Cardiac fibroblast (primary cell): ENCODE measurements at regions not wholly inside any gene's neighbourhood (a gene's known extent, or its start where the extent isn't known, plus 50 kb on each side); places are given as distances from the start of the nearest gene placed in this dataset.

Source experiments
- DNase-seq, 2 donors: peaks; one replicate each; pipeline versions ENCODE4 v3.0.0 to v3.0.0-alpha.2; 2010; ENCODE audit warnings: low read depth in 2 of 2
- H3K4me3 ChIP-seq, 2 donors: replicated peaks in 1 of 2; 1 replicate in 1 of 2; 2 replicates in 1 of 2; pipeline ENCODE4 v1.5.1; 2011; ENCODE audit warnings: low read depth in 2 of 2, low read length in 2 of 2, mild to moderate bottlenecking in 2 of 2, moderate library complexity in 1 of 2
- TF ChIP-seq, protein P1 (sequence below): IDR thresholded peaks from one replicate; pipeline ENCODE4 v1.5.1; 2011; ENCODE audit warnings: low read depth, mild to moderate bottlenecking, low read length, inconsistent platforms

GRCh38 chr13:65841156-65841555 is 1389.0 kb downstream of the PCDH9 start:
- peak in 1 of 2 donors; percentile 10 for DNase-seq
- no peak overlapping the region for H3K4me3 ChIP-seq
- TF ChIP-seq, protein P1, sequence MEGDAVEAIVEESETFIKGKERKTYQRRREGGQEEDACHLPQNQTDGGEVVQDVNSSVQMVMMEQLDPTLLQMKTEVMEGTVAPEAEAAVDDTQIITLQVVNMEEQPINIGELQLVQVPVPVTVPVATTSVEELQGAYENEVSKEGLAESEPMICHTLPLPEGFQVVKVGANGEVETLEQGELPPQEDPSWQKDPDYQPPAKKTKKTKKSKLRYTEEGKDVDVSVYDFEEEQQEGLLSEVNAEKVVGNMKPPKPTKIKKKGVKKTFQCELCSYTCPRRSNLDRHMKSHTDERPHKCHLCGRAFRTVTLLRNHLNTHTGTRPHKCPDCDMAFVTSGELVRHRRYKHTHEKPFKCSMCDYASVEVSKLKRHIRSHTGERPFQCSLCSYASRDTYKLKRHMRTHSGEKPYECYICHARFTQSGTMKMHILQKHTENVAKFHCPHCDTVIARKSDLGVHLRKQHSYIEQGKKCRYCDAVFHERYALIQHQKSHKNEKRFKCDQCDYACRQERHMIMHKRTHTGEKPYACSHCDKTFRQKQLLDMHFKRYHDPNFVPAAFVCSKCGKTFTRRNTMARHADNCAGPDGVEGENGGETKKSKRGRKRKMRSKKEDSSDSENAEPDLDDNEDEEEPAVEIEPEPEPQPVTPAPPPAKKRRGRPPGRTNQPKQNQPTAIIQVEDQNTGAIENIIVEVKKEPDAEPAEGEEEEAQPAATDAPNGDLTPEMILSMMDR = no peak

DNA sequence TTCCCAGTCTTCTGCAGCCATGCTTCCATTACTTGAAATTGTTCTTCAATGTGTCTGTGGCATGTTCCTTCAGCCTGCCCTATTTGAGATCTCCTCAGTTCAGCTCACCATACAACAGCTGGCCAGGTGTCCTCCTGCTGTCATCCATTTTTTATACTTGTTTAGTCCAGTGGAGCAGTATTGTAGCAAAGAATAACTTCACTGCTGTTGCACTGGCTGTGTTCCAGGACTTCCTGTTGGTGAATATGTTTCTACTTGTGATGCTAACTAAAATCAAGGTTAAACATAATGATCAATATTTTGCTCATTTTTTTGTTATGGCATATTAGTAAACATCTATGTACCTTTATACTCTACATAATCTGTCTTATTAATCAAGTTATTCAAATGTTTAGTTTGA is 1394.1 kb downstream of the PCDH9 start:
- TF ChIP-seq, protein P1 = no peak
- no peak overlapping the region for H3K4me3 ChIP-seq
- DNase-seq = peak in 1 of 2 donors; percentile 22

DNA sequence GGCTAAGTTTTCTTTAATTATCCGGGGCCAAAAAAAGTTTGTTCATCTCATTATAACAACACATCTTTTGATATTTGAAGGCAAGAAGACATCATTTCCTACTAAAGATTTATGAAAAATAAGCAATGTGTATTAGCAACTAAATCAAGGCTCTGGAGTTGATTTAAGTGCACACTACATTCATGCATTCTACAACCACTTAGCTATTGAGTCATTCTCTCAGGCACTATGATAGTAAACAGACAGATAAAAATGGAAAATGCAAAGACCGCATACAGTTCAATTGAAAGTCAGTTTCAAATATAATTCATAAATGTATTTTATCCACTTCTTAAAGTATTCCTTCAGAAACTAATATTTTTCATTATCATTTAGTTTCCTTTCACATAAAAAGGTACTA is 1395.2 kb downstream of the PCDH9 start:
- TF ChIP-seq, protein P1 = no peak
- no peak for DNase-seq
- no peak overlapping the region for H3K4me3 ChIP-seq

DNA sequence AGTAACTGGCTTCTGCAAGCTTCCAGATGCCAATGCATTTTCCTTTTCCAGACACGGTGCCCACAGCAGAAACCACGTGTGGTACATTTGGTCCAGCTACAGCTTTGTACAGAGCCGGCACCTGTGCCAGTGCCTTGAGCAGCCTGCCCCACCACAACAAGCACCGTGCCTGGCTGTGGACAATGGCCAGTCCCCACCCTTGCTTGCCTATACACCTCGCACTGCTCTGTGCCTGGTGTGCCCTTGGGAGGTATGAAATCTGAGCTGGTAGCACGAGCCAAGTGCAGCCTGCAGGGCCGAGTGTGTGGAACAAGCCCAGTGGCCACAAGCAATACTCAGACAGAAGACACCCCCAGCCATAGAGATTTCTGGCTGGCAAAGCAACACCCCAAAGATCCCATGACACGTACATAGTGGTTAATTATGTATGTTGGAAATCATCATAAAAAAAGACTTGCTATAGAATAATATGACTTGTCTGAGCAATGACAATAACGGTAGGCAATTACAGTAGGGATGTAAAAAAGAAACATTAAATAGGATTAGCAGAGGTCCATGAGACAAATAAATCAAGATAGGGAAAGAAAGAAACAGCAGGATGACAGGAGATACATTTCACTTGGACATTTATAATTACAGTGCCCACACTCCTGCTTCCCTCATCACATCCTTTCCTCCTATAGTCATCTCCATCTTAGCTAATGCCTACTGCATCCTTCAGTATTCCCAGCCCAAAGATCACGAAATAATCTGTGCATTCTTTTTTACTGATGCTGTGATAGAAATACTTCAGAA is 1399.5 kb downstream of the PCDH9 start:
- H3K4me3 ChIP-seq = no peak overlapping the region
- DNase-seq = no peak
- TF ChIP-seq, protein P1 = no peak

- H3K4me3 ChIP-seq = no peak overlapping the region
- no peak for DNase-seq
- TF ChIP-seq, protein P1 = no peak
Measured at GRCh38 chr13:65829241-65830008, 1400.7 kb downstream of the PCDH9 start.

DNA sequence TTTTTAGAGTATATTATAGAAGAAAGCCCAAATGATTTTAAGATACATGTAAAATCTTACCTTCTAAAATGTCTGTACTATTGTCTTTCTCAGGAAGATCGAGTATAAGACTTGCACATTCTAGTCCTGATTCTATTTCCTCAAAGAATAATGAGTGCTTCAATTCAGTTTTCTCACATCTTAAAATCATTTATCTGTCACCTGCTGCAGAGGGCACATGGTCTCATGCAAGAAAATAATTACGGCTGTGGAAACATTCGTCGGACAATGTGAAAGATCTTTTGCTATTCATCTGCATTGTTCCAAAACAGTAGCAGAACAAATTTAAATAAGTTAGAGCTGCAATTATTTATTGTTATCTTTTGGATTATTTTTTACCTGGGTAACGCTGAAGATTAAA is 1403.5 kb downstream of the PCDH9 start:
- no peak for DNase-seq
- TF ChIP-seq, protein P1 = no peak

More for the DNA sequence above, 1403.5 kb downstream of the PCDH9 start:
- H3K4me3 ChIP-seq = no peak overlapping the region
